HG02571 (cell line): ENCODE measurements at regions not wholly inside any gene's neighbourhood (a gene's known extent, or its start where the extent isn't known, plus 50 kb on each side); places are given as distances from the start of the nearest gene placed in this dataset.
A peak's percentile ranks its signal among the peaks of the same experiment; 100 is the strongest.
"Not testable (repeated sequence)": the region's sequence is repeated elsewhere in the genome, so short reads cannot be mapped to it uniquely, and the experiment has no call there.

Experiments
- ATAC-seq: cut with Tn5 transposase; IDR thresholded peaks from one replicate; pipeline ENCODE4 v1.9.1; 2021; ENCODE audit warnings: mild to moderate bottlenecking, moderate library complexity; ENCODE audit not compliant: unreplicated experiment

- ATAC-seq = no peak
Measured at GRCh38 chr1:166488327-166488726, 321.5 kb upstream of the FAM78B start.

- ATAC-seq = no peak
Measured at GRCh38 chr1:166489356-166489669, 322.5 kb upstream of the FAM78B start.

- ATAC-seq = peak; percentile 86
Measured at GRCh38 chr1:166489670-166490436, 323.1 kb upstream of the FAM78B start.

GRCh38 chr1:166490437-166490991 is 323.7 kb upstream of the FAM78B start:
- no peak for ATAC-seq

GRCh38 chr1:166493765-166494164 is 327.0 kb upstream of the FAM78B start:
- not testable (repeated sequence) for ATAC-seq

- ATAC-seq = no peak
Measured at GRCh38 chr1:166507347-166507746, 331.9 kb upstream of the POGK start.

- no peak for ATAC-seq
Measured at GRCh38 chr1:166511761-166512160, 327.5 kb upstream of the POGK start.

- ATAC-seq = no peak
Measured at GRCh38 chr1:166514067-166514466, 325.2 kb upstream of the POGK start.

- ATAC-seq = no peak
Measured at GRCh38 chr1:166527752-166528151, 311.5 kb upstream of the POGK start.

GRCh38 chr1:166538646-166539045 is 300.6 kb upstream of the POGK start:
- ATAC-seq = no peak

GRCh38 chr1:166544036-166544435 is 295.2 kb upstream of the POGK start:
- ATAC-seq = no peak

GRCh38 chr1:166544561-166544960 is 294.7 kb upstream of the POGK start:
- ATAC-seq = no peak

GRCh38 chr1:166552706-166553105 is 286.6 kb upstream of the POGK start:
- ATAC-seq = no peak

GRCh38 chr1:166570954-166571353 is 268.3 kb upstream of the POGK start:
- no peak for ATAC-seq

- ATAC-seq = no peak
Measured at GRCh38 chr1:166573199-166573598, 266.1 kb upstream of the POGK start.

GRCh38 chr1:166579557-166580501 is 259.4 kb upstream of the POGK start:
- ATAC-seq = no peak

GRCh38 chr1:166588741-166589140 is 250.5 kb upstream of the POGK start:
- ATAC-seq = no peak

- no peak for ATAC-seq
Measured at GRCh38 chr1:166590161-166590560, 249.1 kb upstream of the POGK start.

- ATAC-seq = no peak
Measured at GRCh38 chr1:166594646-166595045, 244.6 kb upstream of the POGK start.

- ATAC-seq = no peak
Measured at GRCh38 chr1:166597516-166597915, 241.8 kb upstream of the POGK start.

GRCh38 chr1:166600574-166600973 is 238.7 kb upstream of the POGK start:
- ATAC-seq = no peak
